ENCODE measurements at regions not wholly inside any gene's neighbourhood (a gene's known extent, or its start where the extent isn't known, plus 50 kb on each side); places are given as distances from the start of the nearest gene placed in this dataset.

DNA sequence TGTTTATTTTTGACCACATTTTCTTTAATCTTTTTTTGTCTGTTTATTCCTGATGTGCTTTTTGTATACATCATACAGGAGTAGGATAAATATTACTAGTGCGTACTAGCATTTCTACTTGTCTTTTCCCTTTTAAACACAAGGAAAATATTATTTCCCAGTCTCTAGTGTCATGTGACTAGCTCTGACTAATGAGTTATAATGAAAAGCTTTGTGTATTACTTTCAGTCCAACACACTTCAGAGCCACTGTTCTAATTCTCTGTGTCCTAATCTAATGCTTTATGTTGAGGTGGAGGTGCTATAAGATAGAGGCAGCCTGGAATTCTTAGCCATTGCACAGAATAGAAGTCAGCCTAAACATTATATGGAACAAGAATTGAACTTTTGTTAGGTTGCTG, 65.0 kb upstream of the RAB18 start:
- H3K27ac ChIP-seq, result peak overlapping the region; percentile 81
- DNase-seq (ENCODE audit: low read depth, low spot score), result no peak
- H3K4me3 ChIP-seq, result no peak overlapping the region; the same call in 1 of the 2 replicates
- TF ChIP-seq POLR2AphosphoS5 (IDR thresholded peaks at IDR 0.05; ENCODE audit: borderline replicate concordance, low read depth, low read length) (no peak), FOXP2 (optimal IDR thresholded peaks at IDR 0.05; ENCODE audit: control extremely low read depth, extremely low read length, insufficient read depth) (no peak), EZH2 (IDR thresholded peaks at IDR 0.05) (no peak)
- H3K9ac ChIP-seq (ENCODE audit: insufficient read length), result no peak overlapping the region
- H3K9me3 ChIP-seq (ENCODE audit: low read depth, low read length), result no peaks in the 10 kb centered on the region
- H3K36me3 ChIP-seq (ENCODE audit: insufficient read depth, low read length), result no peaks in the 10 kb centered on the region

DNA sequence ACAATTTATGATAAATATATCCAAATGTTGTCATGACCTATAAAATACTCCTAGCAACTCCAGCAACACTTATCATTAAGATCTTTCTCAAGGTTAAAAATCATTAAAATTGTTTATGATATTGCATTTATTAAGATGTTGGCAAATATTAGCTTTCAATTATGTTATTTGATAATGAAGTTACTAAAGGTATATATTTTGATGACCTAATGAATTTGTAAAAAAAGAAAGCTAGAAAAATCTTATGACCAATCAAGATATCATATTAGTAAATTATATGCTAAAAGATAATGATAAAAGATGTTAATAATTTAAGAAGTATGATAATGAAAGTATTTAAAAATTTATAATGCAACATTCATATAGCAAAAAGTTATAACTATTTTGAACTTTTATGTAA, 66.3 kb upstream of the RAB18 start:
- Histone ChIP-seq H3K9ac (ENCODE audit: insufficient read length) (no peak overlapping the region), H3K9me3 (ENCODE audit: low read depth, low read length) (no peaks in the 10 kb centered on the region), H3K4me3 (no peak overlapping the region), H3K36me3 (ENCODE audit: insufficient read depth, low read length) (no peaks in the 10 kb centered on the region), H3K27ac (peak overlapping the region; percentile 60; the same call in 1 of the 2 replicates)
- no peak for DNase-seq (ENCODE audit: low read depth, low spot score)
- TF ChIP-seq EZH2 (IDR thresholded peaks at IDR 0.05) (no peak), POLR2AphosphoS5 (IDR thresholded peaks at IDR 0.05; ENCODE audit: borderline replicate concordance, low read depth, low read length) (no peak), FOXP2 (optimal IDR thresholded peaks at IDR 0.05; ENCODE audit: control extremely low read depth, extremely low read length, insufficient read depth) (no peak)

DNA sequence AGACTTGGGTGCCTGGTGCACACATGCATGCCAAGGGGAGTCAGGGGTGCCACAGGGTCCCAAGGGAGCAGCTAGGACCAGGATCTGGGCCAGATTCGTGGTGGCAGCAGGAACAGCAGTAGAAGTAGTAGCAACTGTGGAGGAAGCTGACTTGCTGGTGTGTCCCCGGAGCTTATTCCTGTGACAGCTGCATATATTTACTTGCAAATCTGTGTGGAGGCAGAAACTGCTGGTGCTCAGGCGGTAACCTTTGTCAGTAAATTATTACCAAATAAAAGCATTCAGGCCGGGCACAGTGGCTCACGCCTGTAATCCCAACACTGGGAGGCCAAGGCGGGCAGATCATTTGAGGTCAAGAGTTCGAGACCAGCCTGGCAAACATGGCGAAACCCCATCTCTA, 67.4 kb upstream of the RAB18 start:
- Histone ChIP-seq H3K4me3 (no peak overlapping the region), H3K9ac (ENCODE audit: insufficient read length) (no peak overlapping the region), H3K36me3 (ENCODE audit: insufficient read depth, low read length) (no peaks in the 10 kb centered on the region), H3K9me3 (ENCODE audit: low read depth, low read length) (no peaks in the 10 kb centered on the region), H3K27ac (peak overlapping the region; percentile 30; the same call in 1 of the 2 replicates)
- no peak for DNase-seq (ENCODE audit: low read depth, low spot score)
- TF ChIP-seq FOXP2 (optimal IDR thresholded peaks at IDR 0.05; ENCODE audit: control extremely low read depth, extremely low read length, insufficient read depth), result no peak
- TF ChIP-seq POLR2AphosphoS5 (IDR thresholded peaks at IDR 0.05; ENCODE audit: borderline replicate concordance, low read depth, low read length), result no peak
- no peak for TF ChIP-seq EZH2 (IDR thresholded peaks at IDR 0.05)

DNA sequence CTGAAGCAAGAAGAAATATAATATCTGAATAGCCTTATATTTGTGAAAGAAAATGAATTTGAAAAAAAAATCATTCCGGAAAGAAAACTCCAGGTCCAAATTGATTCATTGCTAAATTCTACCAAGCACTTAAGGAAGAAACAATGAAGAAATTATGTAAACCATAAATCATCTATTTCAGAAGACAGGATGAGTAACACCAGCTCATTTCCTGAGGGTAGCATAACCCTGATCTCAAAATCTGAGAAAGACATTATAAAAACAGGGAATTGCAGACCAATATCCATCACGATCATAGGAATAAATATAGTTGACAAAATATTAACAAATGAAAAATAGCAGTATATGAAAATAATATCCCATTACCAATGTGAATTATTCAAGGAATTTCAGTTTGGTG, 70.1 kb upstream of the RAB18 start:
- no peak for DNase-seq (ENCODE audit: low read depth, low spot score)
- Histone ChIP-seq H3K9ac (ENCODE audit: insufficient read length) (no peak overlapping the region), H3K36me3 (ENCODE audit: insufficient read depth, low read length) (no peaks in the 10 kb centered on the region), H3K27ac (no peak overlapping the region), H3K4me3 (no peak overlapping the region), H3K9me3 (ENCODE audit: low read depth, low read length) (no peaks in the 10 kb centered on the region)
- TF ChIP-seq POLR2AphosphoS5 (IDR thresholded peaks at IDR 0.05; ENCODE audit: borderline replicate concordance, low read depth, low read length) (no peak), EZH2 (IDR thresholded peaks at IDR 0.05) (no peak), FOXP2 (optimal IDR thresholded peaks at IDR 0.05; ENCODE audit: control extremely low read depth, extremely low read length, insufficient read depth) (no peak)

DNA sequence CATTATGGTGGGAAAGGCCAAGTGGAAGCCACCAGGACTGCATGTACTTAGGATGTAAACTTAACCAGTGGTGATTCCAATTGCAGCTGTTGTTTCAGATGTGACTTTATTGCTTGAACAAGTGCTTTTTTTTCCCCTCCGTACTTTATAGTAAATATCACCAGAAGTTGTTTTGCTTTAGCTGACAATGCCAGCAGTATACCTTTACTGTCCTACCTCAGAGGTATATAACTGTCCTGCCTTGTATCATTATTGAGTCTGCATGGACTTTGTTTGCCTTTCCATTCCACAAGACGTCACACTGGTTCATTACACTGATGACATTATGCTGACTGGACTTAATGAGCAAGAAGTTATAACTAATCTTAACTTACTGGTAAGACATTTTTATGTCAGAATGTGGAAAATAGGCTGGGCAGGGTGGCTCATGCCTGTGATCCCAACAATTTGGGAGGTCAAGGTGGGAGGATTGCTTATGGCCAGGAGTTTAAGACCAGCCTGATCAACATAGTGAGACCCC, 77.1 kb upstream of the RAB18 start:
- H3K9ac ChIP-seq (ENCODE audit: insufficient read length), result no peak overlapping the region
- TF ChIP-seq POLR2AphosphoS5 (IDR thresholded peaks at IDR 0.05; ENCODE audit: borderline replicate concordance, low read depth, low read length), result no peak
- TF ChIP-seq FOXP2 (optimal IDR thresholded peaks at IDR 0.05; ENCODE audit: control extremely low read depth, extremely low read length, insufficient read depth), result no peak
- TF ChIP-seq EZH2 (IDR thresholded peaks at IDR 0.05), result no peak
- no peaks in the 10 kb centered on the region for H3K9me3 ChIP-seq (ENCODE audit: low read depth, low read length)
- H3K36me3 ChIP-seq (ENCODE audit: insufficient read depth, low read length), result no peaks in the 10 kb centered on the region
- DNase-seq (ENCODE audit: low read depth, low spot score), result no peak
- no peak overlapping the region for H3K4me3 ChIP-seq
- H3K27ac ChIP-seq, result no peak overlapping the region

DNA sequence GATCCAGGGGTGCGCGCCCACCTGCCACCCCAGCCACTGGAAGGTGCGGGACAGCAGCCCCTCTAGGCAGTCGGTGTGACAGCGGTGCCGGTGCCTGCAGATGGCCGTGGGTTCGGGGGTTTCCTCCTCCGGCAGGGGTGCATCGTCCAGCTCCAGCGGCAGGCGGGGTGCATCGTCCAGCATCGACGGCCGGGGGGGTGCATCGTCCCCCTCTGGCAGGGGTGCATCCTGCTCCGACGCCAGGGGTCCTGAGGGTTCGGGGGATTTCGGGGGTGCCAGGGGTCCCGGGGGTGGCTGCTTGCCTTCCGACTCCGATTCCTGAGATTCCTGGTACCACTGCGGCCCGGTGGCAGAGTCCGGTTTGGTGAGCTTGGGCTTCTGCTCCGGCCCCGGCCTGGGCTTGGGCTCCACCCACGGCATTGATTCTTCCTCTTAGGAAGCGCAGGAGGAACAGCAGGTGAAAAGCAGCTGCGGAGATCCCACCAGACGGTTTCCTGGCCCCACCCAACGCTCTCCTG, 90.2 kb upstream of the RAB18 start:
- no peak for DNase-seq (ENCODE audit: low read depth, low spot score)
- TF ChIP-seq EZH2 (IDR thresholded peaks at IDR 0.05), result no peak
- no peak for TF ChIP-seq FOXP2 (optimal IDR thresholded peaks at IDR 0.05; ENCODE audit: control extremely low read depth, extremely low read length, insufficient read depth)
- no peak for TF ChIP-seq POLR2AphosphoS5 (IDR thresholded peaks at IDR 0.05; ENCODE audit: borderline replicate concordance, low read depth, low read length)
- no peak overlapping the region for H3K27ac ChIP-seq
- H3K36me3 ChIP-seq (ENCODE audit: insufficient read depth, low read length), result no peaks in the 10 kb centered on the region
- H3K4me3 ChIP-seq, result no peak overlapping the region
- no peaks in the 10 kb centered on the region for H3K9me3 ChIP-seq (ENCODE audit: low read depth, low read length)
- H3K9ac ChIP-seq (ENCODE audit: insufficient read length), result no peak overlapping the region

DNA sequence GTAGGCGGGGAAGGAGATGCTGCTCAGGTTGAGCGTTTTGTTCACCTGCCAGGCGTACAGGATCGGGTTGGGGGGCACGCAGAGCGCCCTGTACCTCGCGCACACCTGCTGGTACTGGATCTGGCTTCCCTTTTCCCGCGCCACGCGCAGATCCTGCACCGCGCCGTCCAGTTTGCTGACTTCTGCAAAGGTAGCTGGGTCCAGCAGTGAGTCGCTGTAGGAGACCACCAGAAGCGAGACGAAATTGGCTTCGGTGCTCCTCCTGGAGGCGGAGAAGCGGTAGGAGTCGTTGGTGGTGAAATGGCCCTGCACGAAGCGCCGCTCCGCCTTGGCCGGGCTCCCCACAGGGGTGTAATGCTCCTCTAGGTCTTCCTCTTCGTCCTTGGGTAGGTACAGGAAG, 90.7 kb upstream of the RAB18 start:
- no peaks in the 10 kb centered on the region for H3K9me3 ChIP-seq (ENCODE audit: low read depth, low read length)
- no peak for TF ChIP-seq FOXP2 (optimal IDR thresholded peaks at IDR 0.05; ENCODE audit: control extremely low read depth, extremely low read length, insufficient read depth)
- no peak for TF ChIP-seq EZH2 (IDR thresholded peaks at IDR 0.05)
- no peak for TF ChIP-seq POLR2AphosphoS5 (IDR thresholded peaks at IDR 0.05; ENCODE audit: borderline replicate concordance, low read depth, low read length)
- H3K4me3 ChIP-seq, result no peak overlapping the region
- no peak for DNase-seq (ENCODE audit: low read depth, low spot score)
- H3K9ac ChIP-seq (ENCODE audit: insufficient read length), result no peak overlapping the region
- no peaks in the 10 kb centered on the region for H3K36me3 ChIP-seq (ENCODE audit: insufficient read depth, low read length)
- no peak overlapping the region for H3K27ac ChIP-seq

DNA sequence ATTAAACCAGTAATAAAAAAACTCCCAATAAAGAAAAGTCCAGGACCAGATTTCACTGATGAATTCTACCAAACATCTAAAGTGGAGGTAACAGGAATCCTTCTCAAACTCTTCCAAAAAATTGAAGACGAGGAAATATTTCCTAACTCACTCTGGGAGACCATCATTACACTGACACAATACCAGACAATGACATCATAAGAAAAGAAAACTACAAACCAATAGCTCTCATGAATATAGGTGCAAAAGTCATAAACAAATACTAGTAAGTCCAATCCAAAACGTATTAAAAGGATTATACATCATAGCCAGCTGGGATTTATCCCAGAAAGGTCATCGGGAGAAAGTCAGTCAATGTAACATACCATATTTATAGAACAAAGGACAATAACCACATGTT, 94.0 kb upstream of the RAB18 start:
- DNase-seq (ENCODE audit: low read depth, low spot score), result no peak
- TF ChIP-seq EZH2 (IDR thresholded peaks at IDR 0.05), result no peak
- TF ChIP-seq FOXP2 (optimal IDR thresholded peaks at IDR 0.05; ENCODE audit: control extremely low read depth, extremely low read length, insufficient read depth), result no peak
- no peak for TF ChIP-seq POLR2AphosphoS5 (IDR thresholded peaks at IDR 0.05; ENCODE audit: borderline replicate concordance, low read depth, low read length)

DNA sequence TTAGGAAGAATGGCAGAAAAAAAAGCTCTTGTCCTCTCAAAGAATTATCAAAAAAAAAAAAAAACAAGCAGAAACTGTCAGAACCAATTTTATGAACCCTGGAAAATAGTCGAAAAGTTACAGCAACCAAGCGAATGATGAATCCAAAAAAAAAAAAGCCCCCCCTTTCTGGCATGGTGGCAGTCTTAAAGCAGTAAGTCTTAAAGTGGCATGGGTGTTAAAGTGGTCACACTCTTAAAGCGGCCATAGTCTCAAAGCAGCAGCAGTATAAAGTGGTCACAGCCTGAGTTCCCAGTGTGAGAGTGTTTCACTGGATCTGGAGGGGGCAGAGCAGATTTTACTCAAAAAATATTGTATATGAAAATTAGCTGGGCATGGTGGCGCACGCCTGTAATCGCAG, 96.8 kb upstream of the RAB18 start:
- Histone ChIP-seq H3K27ac (no peak overlapping the region), H3K9ac (ENCODE audit: insufficient read length) (no peak overlapping the region), H3K4me3 (no peak overlapping the region), H3K36me3 (ENCODE audit: insufficient read depth, low read length) (no peaks in the 10 kb centered on the region), H3K9me3 (ENCODE audit: low read depth, low read length) (no peaks in the 10 kb centered on the region)
- TF ChIP-seq POLR2AphosphoS5 (IDR thresholded peaks at IDR 0.05; ENCODE audit: borderline replicate concordance, low read depth, low read length) (no peak), EZH2 (IDR thresholded peaks at IDR 0.05) (no peak), FOXP2 (optimal IDR thresholded peaks at IDR 0.05; ENCODE audit: control extremely low read depth, extremely low read length, insufficient read depth) (no peak)
- DNase-seq (ENCODE audit: low read depth, low spot score), result no peak

More for the DNA sequence above, 94.0 kb upstream of the RAB18 start:
- no peaks in the 10 kb centered on the region for H3K36me3 ChIP-seq (ENCODE audit: insufficient read depth, low read length)
- no peak overlapping the region for H3K4me3 ChIP-seq
- no peak overlapping the region for H3K27ac ChIP-seq
- no peaks in the 10 kb centered on the region for H3K9me3 ChIP-seq (ENCODE audit: low read depth, low read length)
- H3K9ac ChIP-seq (ENCODE audit: insufficient read length), result no peak overlapping the region

Measured in SK-N-MC (cell line).